Tibial nerve (tissue), 4 donors: ENCODE measurements at regions not wholly inside any gene's neighbourhood (a gene's known extent, or its start where the extent isn't known, plus 50 kb on each side); places are given as distances from the start of the nearest gene placed in this dataset.

Experiments used
- DNase-seq, 2 donors: peaks; one replicate each; pipeline ENCODE4 v3.0.0-alpha.2; 2019; ENCODE audit warnings: low spot score in 2 of 2
- H3K27ac ChIP-seq, 4 donors: fragments of 200-600 bp; sonication (generic) in 3 of 4; one replicate each; pipeline ENCODE4 v1.5.1; 2017 to 2019; ENCODE audit warnings: mild to moderate bottlenecking in 1 of 4
- H3K27me3 ChIP-seq, 2 donors: fragments of 200-600 bp; sonication (generic) in 1 of 2; one replicate each; pipeline versions ENCODE4 v1.5.1 to v1.6.0; 2017 to 2019
- H3K36me3 ChIP-seq, 3 donors: fragments of 200-600 bp; sonication (generic); one replicate each; pipeline ENCODE4 v1.5.1; 2018 to 2019
- H3K4me1 ChIP-seq, 4 donors: fragments of 200-600 bp; sonication (generic) in 3 of 4; one replicate each; pipeline ENCODE4 v1.5.1; 2017 to 2019
- H3K4me3 ChIP-seq, 4 donors: fragments of 200-600 bp; sonication (generic) in 3 of 4; one replicate each; pipeline ENCODE4 v1.5.1; 2017 to 2019; ENCODE audit warnings: mild to moderate bottlenecking in 1 of 4, moderate library complexity in 1 of 4
- H3K9me3 ChIP-seq, 4 donors: fragments of 200-600 bp; sonication (generic) in 3 of 4; one replicate each; pipeline ENCODE4 v1.5.1; 2017 to 2019
- EP300 ChIP-seq, 2 donors: sonication (generic); formaldehyde crosslinking; IDR thresholded peaks; one replicate each; pipeline ENCODE4 v1.6.1; 2017; ENCODE audit warnings: antibody characterized with exemption in 2 of 2, mild to moderate bottlenecking in 1 of 2
- POLR2A ChIP-seq, 2 donors: fragments of 450-650 bp; IDR thresholded peaks; one replicate each; pipeline ENCODE4 v1.6.1; 2017; ENCODE audit warnings: antibody characterized with exemption in 2 of 2, mild to moderate bottlenecking in 2 of 2, moderate library complexity in 2 of 2
- WGBS, 2 donors: methylation state at CpG; one replicate each; pipeline ENCODE4 v1.1.5; 2018; 5-methylcytosine and 5-hydroxymethylcytosine counted together
- TF ChIP-seq, protein P1 (sequence below), 5 experiments: fragments of 200-600 bp in 3 of 5; fragments of 450-650 bp in 2 of 5; sonication (generic) in 3 of 5; IDR thresholded peaks; one replicate each; pipeline ENCODE4 v1.5.1; 2016 to 2019; ENCODE audit warnings: antibody characterized with exemption in 5 of 5, mild to moderate bottlenecking in 3 of 5, moderate library complexity in 2 of 5

DNA sequence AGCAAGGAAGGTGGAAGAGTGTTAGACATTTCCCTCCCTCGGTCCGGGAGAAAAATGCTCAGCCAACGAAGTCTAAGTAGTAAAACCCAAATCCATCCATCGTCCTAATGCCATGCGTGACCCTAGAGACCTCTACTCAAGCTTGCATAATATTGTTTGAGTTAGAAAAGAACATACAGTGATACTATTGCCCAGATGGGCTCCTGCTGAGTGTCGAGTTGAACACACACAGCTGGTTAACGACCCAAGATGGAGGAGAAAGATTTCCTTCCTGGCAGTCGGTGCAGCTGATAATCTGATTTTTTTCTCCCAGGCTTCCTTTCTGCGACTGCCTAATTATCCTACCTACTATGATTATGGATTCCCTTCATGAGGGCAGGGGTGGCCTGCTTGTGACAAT is 164.4 kb upstream of the KCNG1 start:
- DNase-seq, result no peak
- 43 to 46% methylated on average over 9 of the region's 9 CpGs for WGBS, 2 donors
- TF ChIP-seq, protein P1, sequence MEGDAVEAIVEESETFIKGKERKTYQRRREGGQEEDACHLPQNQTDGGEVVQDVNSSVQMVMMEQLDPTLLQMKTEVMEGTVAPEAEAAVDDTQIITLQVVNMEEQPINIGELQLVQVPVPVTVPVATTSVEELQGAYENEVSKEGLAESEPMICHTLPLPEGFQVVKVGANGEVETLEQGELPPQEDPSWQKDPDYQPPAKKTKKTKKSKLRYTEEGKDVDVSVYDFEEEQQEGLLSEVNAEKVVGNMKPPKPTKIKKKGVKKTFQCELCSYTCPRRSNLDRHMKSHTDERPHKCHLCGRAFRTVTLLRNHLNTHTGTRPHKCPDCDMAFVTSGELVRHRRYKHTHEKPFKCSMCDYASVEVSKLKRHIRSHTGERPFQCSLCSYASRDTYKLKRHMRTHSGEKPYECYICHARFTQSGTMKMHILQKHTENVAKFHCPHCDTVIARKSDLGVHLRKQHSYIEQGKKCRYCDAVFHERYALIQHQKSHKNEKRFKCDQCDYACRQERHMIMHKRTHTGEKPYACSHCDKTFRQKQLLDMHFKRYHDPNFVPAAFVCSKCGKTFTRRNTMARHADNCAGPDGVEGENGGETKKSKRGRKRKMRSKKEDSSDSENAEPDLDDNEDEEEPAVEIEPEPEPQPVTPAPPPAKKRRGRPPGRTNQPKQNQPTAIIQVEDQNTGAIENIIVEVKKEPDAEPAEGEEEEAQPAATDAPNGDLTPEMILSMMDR (IDR thresholded peaks at IDR 0.05), result no peak
- no peak for TF ChIP-seq POLR2A (IDR thresholded peaks at IDR 0.05)
- no peak for TF ChIP-seq EP300 (IDR thresholded peaks at IDR 0.05)
- Histone ChIP-seq H3K9me3 (no peaks in the 10 kb centered on the region), H3K36me3 (no peaks in the 10 kb centered on the region), H3K27ac (no peak overlapping the region), H3K4me1 (peaks cover 0 to 9% (median 0%) of the 10 kb centered on the region in 4 donors), H3K4me3 (no peak overlapping the region), H3K27me3 (no peaks in the 10 kb centered on the region)

DNA sequence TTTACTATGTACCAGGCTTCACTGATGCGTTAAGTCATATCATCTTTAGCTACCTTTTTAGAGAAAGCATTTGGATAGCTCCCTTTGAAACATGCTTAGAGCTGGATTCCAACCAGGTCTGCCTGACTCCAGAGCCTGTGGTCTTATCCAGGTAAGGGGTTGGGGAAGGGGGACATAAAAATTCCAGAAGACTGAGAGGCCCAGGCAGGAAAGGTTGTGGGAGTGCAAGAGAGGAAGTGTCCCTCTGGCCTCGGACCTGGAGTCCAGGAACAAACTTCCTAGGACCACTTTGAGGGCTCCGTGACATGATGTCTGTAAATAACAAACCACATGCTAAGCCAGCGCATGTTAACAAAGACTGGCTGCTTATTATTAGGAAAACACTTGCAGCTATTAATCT is 163.0 kb upstream of the KCNG1 start:
- WGBS, 2 donors, result 70 to 78% methylated on average over 4 of the region's 4 CpGs
- peaks cover 0 to 7% (median 0%) of the 10 kb centered on the region in 4 donors for H3K4me1 ChIP-seq
- no peaks in the 10 kb centered on the region for H3K27me3 ChIP-seq
- no peak for DNase-seq
- TF ChIP-seq POLR2A (IDR thresholded peaks at IDR 0.05), result no peak
- TF ChIP-seq EP300 (IDR thresholded peaks at IDR 0.05), result no peak
- TF ChIP-seq, protein P1 (IDR thresholded peaks at IDR 0.05), result no peak
- H3K27ac ChIP-seq, result no peak overlapping the region
- H3K36me3 ChIP-seq, result no peaks in the 10 kb centered on the region
- no peak overlapping the region for H3K4me3 ChIP-seq
- H3K9me3 ChIP-seq, result no peaks in the 10 kb centered on the region

DNA sequence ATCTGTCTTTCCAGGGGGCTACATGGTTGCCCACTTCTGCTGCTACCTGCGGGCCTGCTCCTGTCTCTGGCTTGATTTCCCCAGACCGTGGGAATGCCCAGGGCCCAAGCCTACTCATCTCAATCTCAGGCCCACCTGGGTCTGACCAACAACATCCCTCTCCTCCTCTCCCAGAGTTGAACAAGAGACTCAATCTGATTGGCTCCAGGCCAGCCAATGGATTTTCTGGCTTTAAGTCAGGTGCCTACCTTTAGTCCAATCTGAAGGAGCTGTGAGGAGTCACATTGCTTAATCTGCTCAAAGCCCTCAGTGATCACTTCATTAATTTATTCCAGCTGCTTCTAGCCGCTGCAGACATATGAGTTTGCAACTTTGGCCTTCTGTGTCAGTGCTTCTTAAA is 162.4 kb upstream of the KCNG1 start:
- WGBS, 2 donors, result 88 to 97% methylated on average over 3 of the region's 3 CpGs
- Histone ChIP-seq H3K27ac (no peak overlapping the region), H3K36me3 (no peaks in the 10 kb centered on the region), H3K4me1 (peaks cover 0 to 6% (median 0%) of the 10 kb centered on the region in 4 donors), H3K4me3 (no peak overlapping the region), H3K27me3 (no peaks in the 10 kb centered on the region), H3K9me3 (no peaks in the 10 kb centered on the region)
- TF ChIP-seq POLR2A (IDR thresholded peaks at IDR 0.05), result no peak
- no peak for TF ChIP-seq EP300 (IDR thresholded peaks at IDR 0.05)
- TF ChIP-seq, protein P1 (IDR thresholded peaks at IDR 0.05), result no peak
- DNase-seq, result no peak

DNA sequence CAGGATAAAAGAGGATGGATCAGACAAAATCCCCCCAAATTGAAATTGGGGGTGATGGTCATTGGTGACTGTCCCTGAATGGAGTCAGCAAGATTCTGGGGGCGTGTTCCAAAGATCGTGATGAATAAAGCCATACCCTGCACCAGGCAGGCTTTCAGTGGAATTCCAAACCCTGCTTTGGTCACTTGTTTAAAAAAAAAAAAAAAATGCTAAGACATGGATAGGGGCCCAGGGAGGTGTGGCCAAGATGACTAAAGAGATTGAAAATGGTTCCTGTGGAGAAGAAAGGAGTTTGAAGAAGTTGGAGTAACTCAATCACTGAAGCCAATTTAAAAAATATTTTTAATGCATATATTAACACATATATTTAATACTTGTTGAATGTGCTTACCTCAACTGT is 161.4 kb upstream of the KCNG1 start:
- TF ChIP-seq EP300 (IDR thresholded peaks at IDR 0.05) (no peak), POLR2A (IDR thresholded peaks at IDR 0.05) (no peak)
- TF ChIP-seq, protein P1 (IDR thresholded peaks at IDR 0.05), result no peak
- Histone ChIP-seq H3K4me1 (peaks cover 0 to 6% (median 0%) of the 10 kb centered on the region in 4 donors), H3K36me3 (no peaks in the 10 kb centered on the region), H3K4me3 (no peak overlapping the region), H3K9me3 (no peaks in the 10 kb centered on the region), H3K27ac (no peak overlapping the region), H3K27me3 (no peaks in the 10 kb centered on the region)
- no peak for DNase-seq
- 64 to 69% methylated on average over 2 of the region's 2 CpGs for WGBS, 2 donors

DNA sequence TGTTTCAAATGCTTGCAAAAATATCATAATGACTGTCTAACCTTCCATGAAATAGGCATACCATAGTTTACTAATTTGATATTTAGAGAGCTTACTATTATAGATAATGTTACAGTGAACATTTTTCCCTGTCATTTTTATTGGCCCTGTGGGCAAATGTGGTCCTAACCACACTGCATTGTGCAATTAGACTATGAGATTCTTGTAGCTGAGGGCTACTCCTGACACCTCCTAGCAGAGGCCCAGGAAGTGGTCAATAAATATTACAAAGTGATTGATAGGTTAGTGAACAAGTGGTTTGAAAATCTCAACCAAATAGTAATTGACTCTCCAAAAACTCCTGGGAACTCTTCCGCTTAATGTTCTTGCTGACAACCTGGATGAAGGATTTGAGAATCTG is 160.5 kb upstream of the KCNG1 start:
- no peak for TF ChIP-seq POLR2A (IDR thresholded peaks at IDR 0.05)
- no peak for TF ChIP-seq EP300 (IDR thresholded peaks at IDR 0.05)
- TF ChIP-seq, protein P1 (IDR thresholded peaks at IDR 0.05), result no peak
- DNase-seq, result no peak
- Histone ChIP-seq H3K9me3 (no peaks in the 10 kb centered on the region), H3K4me1 (peaks cover 0 to 6% (median 0%) of the 10 kb centered on the region in 4 donors), H3K4me3 (no peak overlapping the region), H3K27me3 (no peaks in the 10 kb centered on the region), H3K27ac (no peak overlapping the region), H3K36me3 (no peaks in the 10 kb centered on the region)
- WGBS, 2 donors, result 90 to 97% methylated on average over 1 of the region's 1 CpG
